ENCODE measurements at regions not wholly inside any gene's neighbourhood (a gene's known extent, or its start where the extent isn't known, plus 50 kb on each side); places are given as distances from the start of the nearest gene placed in this dataset.

DNA sequence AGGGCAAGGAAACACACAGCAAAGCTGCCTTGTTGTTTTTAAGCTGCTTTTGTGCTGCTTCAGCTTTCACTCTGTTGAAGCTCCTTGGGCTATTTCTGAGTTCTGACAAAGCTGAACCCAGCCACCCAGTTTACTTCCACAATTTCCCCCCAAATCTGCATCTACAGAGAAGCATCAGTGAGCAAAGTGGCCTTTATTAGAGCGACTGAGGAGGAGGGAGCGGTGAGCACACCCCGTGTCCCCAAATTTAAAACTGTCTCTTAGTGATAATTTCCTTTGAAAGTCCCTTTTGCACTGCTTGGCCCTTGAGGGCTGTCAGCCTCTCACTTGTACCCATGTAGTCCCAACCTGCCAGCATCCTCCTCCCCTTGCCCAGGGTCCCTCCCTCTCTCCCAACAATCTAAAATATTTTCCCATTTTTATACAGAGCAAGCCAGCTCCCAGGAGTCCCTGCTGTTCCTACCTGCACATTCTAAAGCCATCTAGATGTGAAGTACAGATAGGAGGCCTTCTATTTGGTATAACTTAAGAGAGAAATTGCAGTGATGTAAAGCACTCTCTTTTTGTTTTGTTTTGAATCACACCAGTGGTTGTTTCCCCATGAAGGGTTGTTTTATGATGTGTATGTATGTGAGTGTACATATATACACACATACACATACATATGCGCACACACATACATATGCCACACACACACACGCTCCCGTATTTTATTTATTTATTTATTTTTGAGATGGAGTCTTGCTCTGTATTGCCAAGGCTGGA is 313.5 kb downstream of the TLE4 start:
- H3K27ac Mint-ChIP-seq: peak overlapping the region; percentile 1
- H3K36me3 Mint-ChIP-seq: no peaks in the 10 kb centered on the region

DNA sequence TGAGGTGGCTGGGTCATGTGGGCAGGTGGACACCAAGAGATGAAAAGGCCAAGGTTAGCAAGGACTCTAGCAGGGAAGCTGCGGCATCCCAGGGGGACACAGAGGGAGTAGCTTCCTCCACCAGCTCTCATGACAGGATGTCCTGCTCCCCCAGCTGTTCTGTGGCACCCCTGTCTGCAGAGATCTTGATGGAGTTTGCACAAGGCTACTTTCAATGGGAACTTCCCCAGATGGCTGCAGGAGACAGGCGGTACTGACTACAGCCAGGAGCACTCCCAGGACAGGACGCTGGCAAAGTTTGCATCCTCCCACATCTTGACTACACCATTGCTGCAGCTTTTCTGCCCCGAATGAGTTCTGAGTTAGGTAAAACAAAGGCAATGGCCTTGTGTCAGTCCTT is 312.8 kb downstream of the TLE4 start:
- Mint-ChIP-seq H3K9me3 (no peaks in the 10 kb centered on the region), H3K36me3 (no peaks in the 10 kb centered on the region), H3K4me3 (no peak overlapping the region), H3K4me1 (peaks cover 48% of the 10 kb centered on the region), H3K27me3 (no peaks in the 10 kb centered on the region), H3K27ac (peak overlapping the region; percentile 1)
- DNase-seq (ENCODE audit: low spot score in 2 of 2): no peak
- no peak for ATAC-seq (ENCODE audit: low read depth)

More for the DNA sequence above, 313.5 kb downstream of the TLE4 start:
- H3K4me3 Mint-ChIP-seq: peak overlapping the region; percentile 33
- H3K27me3 Mint-ChIP-seq: no peaks in the 10 kb centered on the region
- H3K4me1 Mint-ChIP-seq: peaks cover 48% of the 10 kb centered on the region
- H3K9me3 Mint-ChIP-seq: no peaks in the 10 kb centered on the region
- DNase-seq (ENCODE audit: low spot score in 2 of 2) (no peak), ATAC-seq (ENCODE audit: low read depth) (peak; percentile 39)

DNA sequence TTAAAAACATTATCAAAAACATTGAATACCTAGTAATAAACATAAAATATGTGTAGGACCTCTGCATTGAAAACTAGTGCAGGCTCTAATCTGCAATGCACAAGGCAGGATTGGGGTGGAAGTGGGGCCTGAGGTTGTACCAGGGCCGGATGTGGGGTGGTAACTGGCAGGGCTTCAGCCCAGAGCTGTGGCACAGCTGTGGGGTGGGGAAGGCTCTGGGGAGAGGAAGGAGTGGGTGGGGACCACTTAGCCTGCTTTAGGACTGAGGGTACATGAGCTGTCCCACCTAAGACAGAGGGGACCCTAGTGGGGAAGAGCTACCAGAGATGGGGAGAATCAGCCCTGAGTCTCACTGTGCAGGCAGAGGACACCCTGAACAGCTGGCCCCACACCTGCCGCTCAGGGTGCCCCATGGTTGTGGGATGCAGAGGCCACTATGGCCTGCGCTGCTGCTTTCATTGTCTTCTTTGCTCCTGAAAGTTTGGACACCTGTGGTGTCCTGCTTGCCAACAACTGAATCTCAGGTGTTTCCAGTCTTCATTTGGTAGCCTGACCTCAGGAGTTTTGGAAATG is 311.4 kb downstream of the TLE4 start:
- Mint-ChIP-seq H3K27ac (no peak overlapping the region), H3K4me1 (peaks cover 56% of the 10 kb centered on the region), H3K27me3 (no peaks in the 10 kb centered on the region), H3K4me3 (peak overlapping the region; percentile 59), H3K9me3 (no peaks in the 10 kb centered on the region), H3K36me3 (no peaks in the 10 kb centered on the region)
- ATAC-seq (ENCODE audit: low read depth) (peak; percentile 80), DNase-seq (ENCODE audit: low spot score in 2 of 2) (peak in 1 of 2 donors; percentile 41)

DNA sequence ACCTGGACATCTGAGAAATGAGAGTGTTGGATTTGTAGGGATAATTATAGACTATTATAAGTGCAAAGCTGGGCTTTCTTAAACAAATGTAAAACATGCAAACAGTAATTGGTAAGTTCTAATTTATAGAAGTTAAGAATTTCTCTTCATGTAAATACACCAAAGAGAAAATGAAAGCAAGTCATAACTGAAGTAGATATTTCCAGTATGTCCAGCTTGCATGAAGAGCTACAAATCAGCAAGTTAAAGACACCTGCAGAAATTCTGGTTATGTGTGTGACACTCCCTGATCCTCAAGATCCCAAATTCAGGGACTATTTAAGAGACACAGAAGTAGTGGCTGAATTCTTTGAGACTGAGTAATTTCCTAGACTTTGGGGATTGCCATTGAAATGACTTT is 308.9 kb downstream of the TLE4 start:
- Mint-ChIP-seq H3K27me3 (no peaks in the 10 kb centered on the region), H3K9me3 (no peaks in the 10 kb centered on the region), H3K27ac (no peak overlapping the region), H3K36me3 (no peaks in the 10 kb centered on the region), H3K4me1 (peaks cover 54% of the 10 kb centered on the region), H3K4me3 (peak overlapping the region; percentile 54)
- no peak for ATAC-seq (ENCODE audit: low read depth)
- no peak for DNase-seq (ENCODE audit: low spot score in 2 of 2)

DNA sequence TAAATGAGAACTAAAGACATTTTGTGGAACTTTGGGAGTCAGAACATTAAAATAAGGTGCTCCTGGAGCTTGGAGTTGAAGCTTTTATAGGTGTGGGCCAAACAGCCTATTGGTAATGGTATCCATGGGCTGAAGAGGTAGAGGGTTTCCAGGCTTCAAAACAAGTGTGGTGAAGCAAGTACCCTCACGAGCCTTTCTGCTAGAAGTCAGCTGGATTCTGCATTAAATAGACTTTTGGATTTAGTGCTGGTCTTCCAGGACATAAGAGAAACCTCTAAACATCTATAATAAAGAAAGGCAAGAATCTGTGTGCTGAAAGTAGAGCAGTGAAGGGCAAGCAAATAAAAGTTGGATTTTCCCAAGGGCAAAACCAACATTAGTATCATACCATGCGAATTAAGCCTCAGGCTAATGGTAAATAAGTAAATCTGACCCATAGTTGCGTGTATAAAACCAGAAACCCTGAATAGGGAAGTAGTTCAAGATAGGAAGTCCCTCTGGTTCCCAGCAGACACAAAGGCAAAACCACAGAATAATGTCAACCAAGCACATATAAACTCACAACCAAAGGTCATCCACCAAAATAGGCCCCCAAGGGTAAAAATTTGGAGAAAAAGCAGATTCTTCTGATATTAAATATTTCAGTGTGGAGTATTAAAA is 306.3 kb downstream of the TLE4 start:
- Mint-ChIP-seq H3K27me3 (no peaks in the 10 kb centered on the region), H3K9me3 (no peaks in the 10 kb centered on the region), H3K27ac (no peak overlapping the region), H3K4me3 (peak overlapping the region; percentile 3), H3K36me3 (no peaks in the 10 kb centered on the region), H3K4me1 (peaks cover 32% of the 10 kb centered on the region)
- DNase-seq (ENCODE audit: low spot score in 2 of 2): peak in 1 of 2 donors; percentile 32
- ATAC-seq (ENCODE audit: low read depth): peak; percentile 84

DNA sequence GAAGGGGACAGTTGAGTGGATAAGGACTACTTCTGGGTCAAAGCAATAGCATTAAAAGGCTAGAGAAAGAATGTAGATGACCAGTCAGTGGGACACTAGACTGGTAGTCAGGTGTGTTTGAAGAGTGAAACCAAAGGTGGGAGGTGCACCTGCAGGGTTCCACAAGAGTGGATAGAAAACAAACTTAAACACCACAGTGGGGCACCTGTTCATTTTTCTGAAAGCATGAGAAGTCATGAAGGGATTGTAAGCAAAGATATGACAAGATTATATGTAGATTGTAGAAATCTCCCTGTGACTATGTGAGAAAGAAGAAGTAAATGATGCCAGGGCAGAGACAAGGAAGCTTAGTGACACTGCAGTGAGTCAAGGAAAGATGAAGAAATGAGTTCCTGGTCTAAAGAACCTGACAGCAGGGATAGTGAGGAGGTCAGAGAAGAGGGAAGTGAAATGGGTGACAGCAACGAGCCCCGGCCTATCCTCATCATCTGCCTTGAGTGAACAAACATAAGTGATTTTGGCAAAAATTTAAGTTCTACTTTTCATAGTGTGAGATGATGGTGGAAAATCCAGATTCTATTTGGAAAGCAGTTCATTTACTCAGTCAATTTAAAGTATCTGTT is 296.9 kb downstream of the TLE4 start:
- peak; percentile 81 for ATAC-seq (ENCODE audit: low read depth)
- H3K4me3 Mint-ChIP-seq: no peak overlapping the region
- H3K36me3 Mint-ChIP-seq: no peaks in the 10 kb centered on the region
- DNase-seq (ENCODE audit: low spot score in 2 of 2): no peak
- H3K9me3 Mint-ChIP-seq: no peaks in the 10 kb centered on the region
- H3K4me1 Mint-ChIP-seq: peaks cover 29% of the 10 kb centered on the region
- H3K27ac Mint-ChIP-seq: no peak overlapping the region
- H3K27me3 Mint-ChIP-seq: no peaks in the 10 kb centered on the region

DNA sequence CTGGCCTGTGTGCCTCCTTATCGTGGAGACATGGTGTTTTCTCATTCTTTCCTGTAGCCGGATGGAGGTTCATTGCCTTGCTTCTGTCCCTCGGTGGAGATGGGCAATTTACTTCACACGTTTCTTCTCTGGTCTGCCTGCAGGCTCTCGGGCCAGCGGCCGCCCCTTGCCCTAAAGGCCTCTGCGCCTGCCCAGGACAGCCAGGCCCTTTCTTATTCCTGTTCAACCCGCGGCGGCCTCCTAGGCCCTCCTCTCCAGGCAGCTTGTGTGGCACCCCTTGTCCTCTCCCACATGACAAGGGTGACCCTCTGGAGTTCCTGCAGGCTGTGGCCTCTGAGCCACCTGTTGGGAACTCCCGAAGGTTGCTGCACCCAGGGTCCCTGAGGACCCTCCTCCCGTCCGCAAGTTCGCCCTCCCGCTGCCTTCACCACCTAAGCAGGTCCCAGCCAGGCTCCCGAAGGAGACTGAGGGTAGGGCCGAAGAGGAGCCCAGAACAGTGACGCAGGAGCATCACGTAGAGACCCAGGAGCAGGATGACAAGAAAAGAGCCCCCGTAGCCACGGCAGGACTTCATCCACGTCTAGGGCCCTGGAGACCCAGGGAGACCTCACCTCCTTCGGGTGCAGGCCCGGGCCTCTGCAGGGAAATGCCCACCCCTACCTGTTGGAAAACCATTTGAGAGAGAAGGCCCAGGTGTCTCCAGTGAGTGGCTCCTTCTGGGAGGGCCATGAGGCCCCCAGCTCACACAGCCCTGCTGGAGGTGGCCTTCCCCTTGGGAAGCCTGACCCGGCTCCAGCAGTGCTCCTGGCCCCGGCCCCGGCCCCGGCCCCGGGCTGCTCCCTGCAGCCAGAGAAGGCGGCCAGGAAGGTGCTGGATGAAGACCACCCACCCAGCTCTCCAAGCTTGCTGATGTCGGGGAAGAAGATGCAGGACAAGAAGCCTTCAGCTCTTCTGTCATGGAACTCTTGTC is 291.4 kb downstream of the TLE4 start:
- H3K4me1 Mint-ChIP-seq: peaks cover 19% of the 10 kb centered on the region
- H3K4me3 Mint-ChIP-seq: no peak overlapping the region
- H3K27ac Mint-ChIP-seq: no peak overlapping the region
- H3K27me3 Mint-ChIP-seq: no peaks in the 10 kb centered on the region
- DNase-seq (ENCODE audit: low spot score in 2 of 2) (no peak), ATAC-seq (ENCODE audit: low read depth) (no peak)
- H3K9me3 Mint-ChIP-seq: peaks cover 2% of the 10 kb centered on the region
- H3K36me3 Mint-ChIP-seq: peaks cover 3% of the 10 kb centered on the region

DNA sequence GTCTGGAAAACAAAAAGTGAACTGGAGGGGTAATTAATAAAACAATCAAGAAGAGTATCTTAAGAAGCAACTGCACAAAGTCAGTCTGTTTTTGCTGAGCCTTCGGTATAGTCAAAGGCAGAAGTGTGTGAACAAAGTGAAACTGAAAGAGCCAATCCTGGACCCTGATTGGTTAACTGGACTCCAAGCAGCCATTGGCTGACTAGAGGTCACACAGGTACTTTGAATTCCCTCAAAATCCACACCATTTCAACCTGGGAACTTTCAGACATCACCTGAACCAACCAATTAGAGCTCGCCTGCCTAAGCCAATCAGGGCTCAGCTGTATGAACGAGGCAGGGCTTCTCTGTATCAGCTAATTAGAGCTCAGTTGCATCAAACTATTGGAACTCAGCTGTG is 286.7 kb downstream of the TLE4 start:
- Mint-ChIP-seq H3K27me3 (no peaks in the 10 kb centered on the region), H3K4me3 (peak overlapping the region; percentile 49), H3K27ac (peak overlapping the region; percentile 84), H3K9me3 (peaks cover 2% of the 10 kb centered on the region), H3K36me3 (peaks cover 3% of the 10 kb centered on the region), H3K4me1 (peaks cover 10% of the 10 kb centered on the region)
- ATAC-seq (ENCODE audit: low read depth) (peak; percentile 94), DNase-seq (ENCODE audit: low spot score in 2 of 2) (no peak)

DNA sequence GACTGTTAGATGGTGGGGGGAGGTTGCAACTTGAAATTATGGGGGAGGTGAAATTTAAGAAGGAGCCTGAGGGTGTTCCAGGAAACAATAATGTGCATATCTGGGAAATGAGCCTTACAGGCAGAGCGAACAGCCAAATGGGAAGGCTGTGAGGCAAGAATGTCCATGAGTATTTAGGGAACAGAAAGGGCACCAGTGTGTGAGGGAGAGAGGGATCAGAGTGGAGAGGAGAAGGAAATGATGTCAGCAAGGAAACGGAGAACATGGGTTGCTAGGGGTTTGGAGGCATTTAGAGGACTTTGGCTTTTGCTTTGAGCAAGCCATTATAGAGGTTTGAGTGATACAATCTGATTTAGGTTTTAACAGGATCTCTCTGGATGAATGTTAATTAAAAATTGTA is 285.4 kb downstream of the TLE4 start:
- Mint-ChIP-seq H3K27ac (peak overlapping the region; percentile 22), H3K9me3 (peaks cover 2% of the 10 kb centered on the region), H3K27me3 (no peaks in the 10 kb centered on the region), H3K4me3 (no peak overlapping the region), H3K4me1 (peaks cover 10% of the 10 kb centered on the region), H3K36me3 (peaks cover 3% of the 10 kb centered on the region)
- ATAC-seq (ENCODE audit: low read depth) (no peak), DNase-seq (ENCODE audit: low spot score in 2 of 2) (no peak)

DNA sequence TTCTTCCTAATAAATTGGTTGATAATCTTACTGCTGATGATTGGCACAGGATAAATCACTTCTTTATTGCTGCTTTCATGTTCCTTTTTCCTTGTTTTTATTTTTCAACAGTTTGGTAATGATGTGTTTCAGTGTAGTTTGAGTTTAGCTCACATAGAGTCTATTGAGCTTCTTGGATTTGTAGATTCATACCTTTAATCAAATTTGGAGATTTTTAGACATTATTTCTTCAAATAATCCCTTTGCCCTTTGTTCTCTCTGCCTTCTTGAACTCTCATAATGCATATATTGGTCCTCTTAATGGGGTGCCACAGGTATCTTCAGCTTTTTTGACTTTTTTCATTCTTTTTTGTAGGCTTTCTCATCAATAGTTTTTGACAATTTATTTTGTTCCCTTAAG is 275.3 kb downstream of the TLE4 start:
- Mint-ChIP-seq H3K36me3 (peaks cover 11% of the 10 kb centered on the region), H3K4me3 (no peak overlapping the region), H3K9me3 (peaks cover 9% of the 10 kb centered on the region), H3K27me3 (no peaks in the 10 kb centered on the region), H3K4me1 (no peaks in the 10 kb centered on the region), H3K27ac (no peak overlapping the region)
- DNase-seq (ENCODE audit: low spot score in 2 of 2) (no peak), ATAC-seq (ENCODE audit: low read depth) (no peak)

DNA sequence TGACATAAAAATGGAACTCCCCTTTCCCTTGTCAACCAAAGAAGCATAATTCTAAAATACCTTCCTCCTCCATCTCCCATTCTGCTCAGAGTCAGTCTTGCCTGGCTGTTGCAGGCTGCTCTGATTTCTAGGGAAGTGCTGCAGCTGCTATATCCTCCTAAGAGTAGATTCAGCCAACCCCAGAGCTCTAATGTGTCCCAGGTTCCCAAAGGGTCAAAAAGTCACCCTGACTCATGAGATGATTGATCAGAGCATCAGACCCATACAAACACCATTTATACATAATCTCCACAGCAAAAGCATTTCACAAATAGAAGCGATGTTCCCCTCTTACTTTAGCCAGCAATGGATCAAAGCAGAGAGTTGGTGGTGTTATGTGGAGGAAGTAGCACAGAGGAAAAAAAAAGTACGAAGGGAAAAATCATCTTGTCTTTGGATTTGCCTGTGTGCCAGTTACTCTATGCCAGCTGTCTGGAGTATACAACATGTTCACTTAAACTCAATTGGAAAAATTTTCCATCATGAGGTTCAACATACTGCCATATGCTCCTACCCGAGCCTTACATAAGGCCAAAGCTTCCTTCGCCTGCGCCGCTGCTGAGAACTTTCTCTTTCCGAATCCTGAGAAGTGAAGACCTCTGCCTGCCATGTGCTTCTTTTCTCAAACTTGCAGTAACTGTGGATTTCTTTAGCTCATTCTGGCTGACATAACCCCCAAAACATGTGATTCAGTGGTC is 258.0 kb downstream of the TLE4 start:
- Mint-ChIP-seq H3K36me3 (no peaks in the 10 kb centered on the region), H3K4me1 (peaks cover 7% of the 10 kb centered on the region), H3K27me3 (no peaks in the 10 kb centered on the region), H3K27ac (no peak overlapping the region), H3K9me3 (no peaks in the 10 kb centered on the region), H3K4me3 (no peak overlapping the region)
- no peak for ATAC-seq (ENCODE audit: low read depth)
- no peak for DNase-seq (ENCODE audit: low spot score in 2 of 2)

DNA sequence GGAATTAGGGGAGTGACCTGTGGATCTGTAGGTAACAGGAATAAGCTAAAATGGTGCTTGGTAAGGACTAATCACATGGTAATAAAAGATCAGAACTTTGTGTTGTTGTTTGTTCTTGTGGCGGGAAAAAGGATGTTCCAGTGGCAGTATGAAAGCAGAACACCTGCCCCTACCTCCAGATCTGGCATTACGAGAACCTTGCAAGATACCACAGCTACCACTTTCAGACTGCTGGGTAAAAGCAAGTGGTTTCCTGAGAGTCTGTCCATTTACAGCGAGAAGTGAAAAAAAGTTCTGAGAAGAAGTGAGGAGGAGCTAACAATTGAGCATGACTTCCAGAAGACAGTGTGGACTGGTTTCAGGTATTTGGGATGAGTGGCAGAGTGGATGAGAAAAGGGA is 252.5 kb downstream of the TLE4 start:
- no peaks in the 10 kb centered on the region for H3K27me3 Mint-ChIP-seq
- DNase-seq (ENCODE audit: low spot score in 2 of 2): no peak
- no peaks in the 10 kb centered on the region for H3K9me3 Mint-ChIP-seq
- peak overlapping the region; percentile 6 for H3K27ac Mint-ChIP-seq
- H3K4me1 Mint-ChIP-seq: peaks cover 19% of the 10 kb centered on the region
- H3K36me3 Mint-ChIP-seq: no peaks in the 10 kb centered on the region
- H3K4me3 Mint-ChIP-seq: peak overlapping the region; percentile 69
- peak; percentile 82 for ATAC-seq (ENCODE audit: low read depth)

Data from memory B cell (primary cell).